PFSK-1 (cell line): ENCODE measurements at regions not wholly inside any gene's neighbourhood (a gene's known extent, or its start where the extent isn't known, plus 50 kb on each side); places are given as distances from the start of the nearest gene placed in this dataset.

ENCODE experiments used
- POLR2AphosphoS5 ChIP-seq: IDR thresholded peaks from 2 replicates; pipeline ENCODE4 v1.6.1; 2012; ENCODE audit warnings: low read depth, mild to moderate bottlenecking, control low read depth, low read length, moderate library complexity
- SIN3A ChIP-seq: IDR thresholded peaks from 2 replicates; pipeline ENCODE4 v1.6.1; 2012; ENCODE audit warnings: mild to moderate bottlenecking, low read length, moderate library complexity, borderline replicate concordance; ENCODE audit not compliant: insufficient read depth
- TAF1 ChIP-seq: IDR thresholded peaks from 2 replicates; pipeline ENCODE4 v1.6.1; 2012; ENCODE audit warnings: low read length, control low read depth, borderline replicate concordance; ENCODE audit not compliant: insufficient read depth
- TF ChIP-seq, protein P1 (sequence below), 2 experiments: IDR thresholded peaks; 2 replicates each; pipeline versions ENCODE4 v1.6.1 to v1.8.0; 2011 to 2012; ENCODE audit warnings: low read depth in 2 of 2, low read length in 2 of 2, control low read depth in 1 of 2, inconsistent platforms in 1 of 2, mild to moderate bottlenecking in 1 of 2, moderate library complexity in 1 of 2; ENCODE audit not compliant: insufficient read depth in 1 of 2

DNA sequence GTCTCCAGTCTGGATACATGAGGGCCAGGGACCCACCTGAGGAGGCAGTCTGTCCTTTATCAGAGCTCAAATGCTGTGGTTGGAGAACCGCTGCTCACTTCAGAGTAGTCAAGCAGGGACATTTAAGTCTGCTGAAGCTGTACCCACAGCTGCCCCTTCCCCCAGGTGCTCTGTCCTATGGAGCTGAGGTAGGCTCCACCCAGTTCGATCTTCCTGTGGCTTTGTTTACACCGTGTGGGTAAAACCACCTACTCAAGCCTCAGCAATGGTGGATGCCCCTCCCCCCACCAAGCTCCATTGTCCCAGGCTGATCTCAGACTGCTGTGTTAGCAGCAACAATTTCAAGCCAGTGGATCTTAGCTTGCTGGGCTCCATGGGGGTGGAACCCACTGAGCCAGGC is 731.4 kb upstream of the HS6ST1 start:
- TF ChIP-seq, protein P1, sequence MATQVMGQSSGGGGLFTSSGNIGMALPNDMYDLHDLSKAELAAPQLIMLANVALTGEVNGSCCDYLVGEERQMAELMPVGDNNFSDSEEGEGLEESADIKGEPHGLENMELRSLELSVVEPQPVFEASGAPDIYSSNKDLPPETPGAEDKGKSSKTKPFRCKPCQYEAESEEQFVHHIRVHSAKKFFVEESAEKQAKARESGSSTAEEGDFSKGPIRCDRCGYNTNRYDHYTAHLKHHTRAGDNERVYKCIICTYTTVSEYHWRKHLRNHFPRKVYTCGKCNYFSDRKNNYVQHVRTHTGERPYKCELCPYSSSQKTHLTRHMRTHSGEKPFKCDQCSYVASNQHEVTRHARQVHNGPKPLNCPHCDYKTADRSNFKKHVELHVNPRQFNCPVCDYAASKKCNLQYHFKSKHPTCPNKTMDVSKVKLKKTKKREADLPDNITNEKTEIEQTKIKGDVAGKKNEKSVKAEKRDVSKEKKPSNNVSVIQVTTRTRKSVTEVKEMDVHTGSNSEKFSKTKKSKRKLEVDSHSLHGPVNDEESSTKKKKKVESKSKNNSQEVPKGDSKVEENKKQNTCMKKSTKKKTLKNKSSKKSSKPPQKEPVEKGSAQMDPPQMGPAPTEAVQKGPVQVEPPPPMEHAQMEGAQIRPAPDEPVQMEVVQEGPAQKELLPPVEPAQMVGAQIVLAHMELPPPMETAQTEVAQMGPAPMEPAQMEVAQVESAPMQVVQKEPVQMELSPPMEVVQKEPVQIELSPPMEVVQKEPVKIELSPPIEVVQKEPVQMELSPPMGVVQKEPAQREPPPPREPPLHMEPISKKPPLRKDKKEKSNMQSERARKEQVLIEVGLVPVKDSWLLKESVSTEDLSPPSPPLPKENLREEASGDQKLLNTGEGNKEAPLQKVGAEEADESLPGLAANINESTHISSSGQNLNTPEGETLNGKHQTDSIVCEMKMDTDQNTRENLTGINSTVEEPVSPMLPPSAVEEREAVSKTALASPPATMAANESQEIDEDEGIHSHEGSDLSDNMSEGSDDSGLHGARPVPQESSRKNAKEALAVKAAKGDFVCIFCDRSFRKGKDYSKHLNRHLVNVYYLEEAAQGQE (IDR thresholded peaks at IDR 0.05; ENCODE audit: insufficient read depth in 1 of 2, low read depth in 2 of 2, low read length in 2 of 2), result no peak
- TF ChIP-seq SIN3A (no peak), POLR2AphosphoS5 (no peak), TAF1 (no peak)
